Fibroblast of skin of right biceps (primary cell): ENCODE measurements at regions not wholly inside any gene's neighbourhood (a gene's known extent, or its start where the extent isn't known, plus 50 kb on each side); places are given as distances from the start of the nearest gene placed in this dataset.

ENCODE experiments used
- DNase-seq: peaks from one replicate; pipeline ENCODE4 v3.0.0-alpha.2; 2013

DNA sequence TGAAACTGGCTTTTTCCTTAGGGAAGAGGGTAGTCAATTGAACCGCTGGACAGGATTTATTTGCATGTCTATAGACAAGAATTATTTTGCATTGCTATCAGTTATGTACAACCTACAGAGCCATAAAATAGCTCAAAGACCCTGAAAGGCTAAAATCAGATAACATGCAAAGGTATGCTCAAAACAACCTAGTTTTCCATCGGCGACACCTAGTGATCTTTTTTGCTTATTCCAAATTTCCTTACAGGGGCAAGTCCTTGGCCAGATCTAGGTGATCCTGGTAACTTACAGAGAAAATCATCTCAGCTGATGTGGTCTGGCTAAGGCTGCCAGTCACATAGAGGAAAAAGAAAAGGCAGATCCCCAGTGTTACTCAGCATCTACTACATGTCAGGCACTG lies 141.2 kb upstream of the RPL38 start:
- no peak for DNase-seq

DNA sequence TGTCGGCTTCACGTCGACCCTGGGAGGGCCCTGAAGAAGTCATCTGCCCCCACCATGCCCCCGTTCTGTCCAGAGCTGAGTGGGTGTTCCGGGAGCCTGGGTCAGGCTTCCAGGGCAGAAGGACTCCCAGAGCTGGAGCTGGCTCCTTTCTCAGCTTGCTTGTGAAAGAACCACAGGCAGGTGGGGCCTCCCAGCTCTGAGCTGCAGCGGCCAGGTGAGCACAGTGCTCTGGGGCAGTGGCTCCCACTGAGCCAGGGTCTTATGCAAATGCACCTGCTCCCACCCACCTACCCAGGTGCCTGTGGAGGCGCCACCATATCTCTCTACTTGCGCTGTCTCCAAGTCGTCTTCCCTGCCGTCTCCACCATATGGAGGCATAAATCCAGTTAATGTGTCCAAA lies 140.0 kb upstream of the RPL38 start:
- DNase-seq, result no peak

DNA sequence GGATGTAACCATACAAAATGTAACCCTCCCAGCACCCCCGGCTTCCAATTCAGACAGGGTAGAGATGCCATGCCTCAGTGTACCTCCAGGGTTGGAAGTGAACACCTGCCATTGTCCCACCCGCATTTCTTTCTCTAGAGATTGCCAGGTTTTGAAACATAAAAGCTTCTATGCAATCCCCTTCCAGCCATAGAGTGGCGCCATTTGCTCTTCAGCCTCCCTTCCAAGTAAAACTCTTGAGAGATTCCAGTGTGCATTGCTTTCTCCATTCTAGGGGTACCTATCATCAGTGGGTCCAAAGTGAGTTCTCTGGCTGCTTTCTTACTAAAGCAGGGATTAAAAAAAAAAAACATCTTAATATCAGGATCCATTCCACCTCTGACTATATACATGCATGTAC lies 133.1 kb upstream of the RPL38 start:
- no peak for DNase-seq

DNA sequence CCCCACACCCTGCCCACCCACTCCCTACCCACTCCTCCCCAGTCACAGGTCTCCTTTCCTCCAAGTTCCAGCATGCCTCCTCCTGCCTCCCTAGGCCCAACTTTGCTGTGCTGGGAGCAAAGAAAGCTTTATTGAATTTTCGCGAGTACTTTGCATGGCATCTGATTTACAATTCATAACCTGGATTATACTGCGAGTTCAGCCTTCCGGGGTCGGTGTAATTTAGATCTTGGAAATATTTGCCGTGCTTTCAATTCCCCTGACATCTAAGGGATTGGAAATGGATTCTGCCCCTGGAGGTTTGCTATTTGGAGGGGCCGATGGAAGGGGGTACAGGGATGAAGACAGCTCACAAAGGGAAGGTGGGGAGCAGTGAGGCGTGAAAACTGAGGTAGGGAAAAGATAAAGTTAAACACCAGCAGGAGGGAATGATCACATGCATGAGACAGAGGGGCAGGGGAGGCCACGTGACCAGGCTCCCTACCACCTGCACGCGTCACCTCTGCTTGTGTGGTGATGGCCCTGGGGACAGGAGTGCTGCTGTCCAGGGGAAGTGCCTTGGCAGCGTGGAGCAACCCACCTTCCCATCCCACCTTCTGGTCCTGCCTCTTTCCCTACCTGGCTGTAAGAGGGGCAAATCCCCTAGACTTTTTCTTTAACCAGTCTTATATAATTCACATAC lies 132.3 kb upstream of the RPL38 start:
- DNase-seq, result no peak

DNA sequence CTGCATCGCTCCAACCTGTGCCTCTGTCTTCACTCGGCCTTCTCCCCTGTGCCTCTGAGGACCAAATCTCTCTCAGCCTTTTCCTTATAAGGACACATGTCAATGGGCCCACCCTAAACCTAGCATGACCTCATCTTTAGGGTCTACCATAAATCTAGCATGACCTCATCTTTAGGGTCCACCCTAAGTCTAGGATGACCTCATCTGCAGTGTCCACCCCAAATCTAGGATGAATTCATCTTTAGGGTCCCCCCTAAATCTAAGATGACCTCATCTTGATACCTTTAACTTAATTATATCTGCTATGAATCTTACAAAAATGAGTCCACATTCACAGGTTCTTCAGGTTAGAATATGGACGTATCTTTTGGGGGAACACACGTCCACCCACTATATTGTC lies 131.1 kb upstream of the RPL38 start:
- no peak for DNase-seq

DNA sequence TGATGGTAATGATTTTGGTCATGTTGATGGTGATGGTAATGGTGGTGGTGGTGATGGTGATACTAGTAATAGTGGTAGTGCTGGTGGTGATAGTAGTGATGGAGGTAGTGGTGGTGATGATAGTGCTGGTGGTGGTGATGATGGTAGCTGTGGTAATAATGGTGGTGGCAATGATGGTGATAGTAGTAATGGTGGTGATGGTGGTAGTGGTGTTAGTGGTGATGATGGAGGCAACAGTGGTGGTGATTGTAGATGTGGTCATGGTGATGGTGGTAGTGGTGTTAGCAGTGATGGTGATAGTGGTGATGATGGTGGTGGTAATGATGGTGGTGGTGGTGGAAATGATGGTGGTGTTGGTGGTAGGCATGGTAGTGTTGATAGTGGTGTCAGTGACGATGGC lies 127.0 kb upstream of the RPL38 start:
- no peak for DNase-seq

DNA sequence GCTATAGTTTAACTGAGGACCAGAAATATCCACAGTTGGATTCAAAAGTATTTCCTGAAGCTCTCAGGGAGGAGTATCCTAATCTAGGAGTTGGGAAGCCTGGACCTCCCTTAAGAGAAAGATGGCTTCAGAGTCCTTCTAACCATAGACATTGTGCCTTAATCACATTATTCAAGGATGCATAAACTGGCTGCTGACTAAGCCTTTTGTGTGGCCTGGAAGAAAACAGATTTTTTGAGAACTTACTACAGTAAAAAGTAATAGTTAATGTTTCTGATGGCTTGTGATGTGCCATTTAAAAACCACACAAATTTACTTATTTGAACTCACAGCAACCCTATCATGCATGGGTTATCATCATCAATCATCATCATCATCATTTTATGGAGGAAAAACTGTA lies 126.2 kb upstream of the RPL38 start:
- no peak for DNase-seq

DNA sequence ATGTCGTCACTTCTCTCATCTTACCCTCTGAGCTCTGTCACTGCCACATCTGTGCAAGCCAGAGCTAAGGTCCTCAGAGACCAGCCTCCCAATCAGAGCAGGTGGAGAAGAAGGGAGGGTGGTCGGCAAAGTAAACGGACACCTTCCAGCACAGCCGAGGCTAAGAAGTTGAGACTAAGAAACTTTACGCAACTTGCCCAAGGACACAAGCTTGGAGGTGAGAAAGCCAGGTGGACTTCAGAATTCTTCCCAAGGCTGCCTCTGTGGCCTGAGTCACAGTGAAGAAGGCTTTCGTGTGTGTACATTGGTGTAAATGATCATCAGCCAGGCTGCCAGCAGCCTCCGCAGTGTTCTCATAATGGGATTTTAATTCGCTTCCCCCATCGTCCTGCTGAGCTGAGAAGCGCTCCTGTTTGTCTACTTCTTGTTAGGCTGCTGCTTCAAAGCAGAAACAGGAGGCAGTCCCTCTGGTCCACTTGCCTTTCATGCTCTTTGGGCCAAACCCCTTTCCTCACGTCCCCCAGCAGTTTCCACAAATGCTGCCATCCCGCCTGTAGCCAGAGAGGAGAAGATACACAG lies 125.0 kb upstream of the RPL38 start:
- no peak for DNase-seq

DNA sequence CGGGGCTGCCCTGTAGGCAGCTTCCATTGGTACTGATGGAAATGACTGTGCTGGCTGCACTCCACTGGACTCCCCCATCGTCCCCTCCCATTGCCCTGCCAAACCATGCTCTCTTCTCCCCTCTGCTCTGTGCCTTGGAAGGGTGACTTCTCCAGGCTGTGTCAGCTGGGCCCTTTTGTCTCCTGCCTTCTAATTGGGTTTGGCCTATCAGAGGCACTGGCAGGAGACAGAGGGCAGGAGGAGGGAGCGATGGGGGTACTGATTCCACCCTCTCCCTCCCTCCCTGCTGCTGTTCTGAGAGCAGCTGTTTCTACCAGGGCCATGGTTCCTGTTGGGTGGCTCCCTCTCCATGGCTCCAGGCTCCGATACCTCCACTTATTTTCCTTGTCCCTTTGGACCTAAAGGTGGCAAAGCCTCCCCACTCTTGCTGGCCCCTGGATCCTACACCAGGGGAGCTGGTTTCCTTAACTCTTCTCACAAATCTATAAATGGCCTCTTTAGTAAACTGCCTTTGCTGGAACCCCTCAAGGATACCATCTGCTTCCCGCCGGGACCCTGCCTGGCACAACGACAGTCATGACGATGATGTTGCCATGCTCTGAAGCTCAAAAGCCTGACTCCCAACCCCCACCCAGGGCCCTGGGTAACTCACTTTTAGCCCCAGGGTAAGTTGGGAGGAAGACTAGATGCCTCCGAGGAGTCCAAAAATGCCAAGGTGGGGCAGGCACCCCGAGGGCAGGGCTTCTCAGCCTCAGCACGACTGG lies 123.8 kb upstream of the RPL38 start:
- no peak for DNase-seq

DNA sequence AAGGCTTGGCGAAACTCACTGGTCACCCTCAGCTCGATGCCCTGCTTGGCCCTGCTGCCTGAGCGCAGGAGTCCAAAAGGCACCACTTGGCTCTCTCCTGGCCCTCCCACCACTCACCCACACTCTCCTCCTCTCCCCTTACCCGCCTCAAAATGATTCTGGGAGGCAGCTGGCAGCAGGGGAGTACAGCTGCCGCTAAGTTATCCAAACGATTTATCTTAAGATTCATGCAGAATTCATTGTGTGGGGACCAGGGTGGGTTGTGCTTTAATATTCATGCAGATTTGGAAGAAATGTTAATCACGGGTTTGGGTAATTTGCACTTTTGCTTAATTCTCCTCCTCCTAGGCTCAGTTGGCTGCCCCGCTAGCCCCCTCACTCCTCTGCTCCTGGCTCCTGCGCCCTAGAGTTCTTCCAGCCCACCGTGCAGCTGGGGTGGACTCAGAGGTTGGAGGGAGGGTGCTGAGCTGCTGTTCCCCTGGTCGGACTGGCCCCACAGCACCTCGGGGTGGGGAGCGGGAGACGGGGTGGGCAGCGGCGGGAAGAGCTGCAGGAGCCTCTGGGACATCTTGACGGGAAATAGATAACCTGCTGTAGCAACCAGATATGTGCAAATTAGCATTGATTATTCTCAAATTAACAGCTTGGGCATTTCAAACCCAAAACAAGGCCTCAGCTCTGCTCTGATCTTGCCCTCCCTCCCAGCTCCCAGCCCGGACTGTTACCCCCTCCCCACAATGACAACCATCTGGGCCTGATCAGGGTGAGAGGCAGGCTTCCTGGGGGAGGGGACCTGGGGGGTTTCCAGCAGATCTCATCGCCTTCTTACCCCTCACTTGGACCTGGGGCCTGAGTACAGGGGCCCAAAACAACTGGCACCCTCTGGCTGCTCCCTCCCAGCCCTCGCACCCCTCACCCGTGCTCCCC lies 122.6 kb upstream of the RPL38 start:
- DNase-seq, result no peak

DNA sequence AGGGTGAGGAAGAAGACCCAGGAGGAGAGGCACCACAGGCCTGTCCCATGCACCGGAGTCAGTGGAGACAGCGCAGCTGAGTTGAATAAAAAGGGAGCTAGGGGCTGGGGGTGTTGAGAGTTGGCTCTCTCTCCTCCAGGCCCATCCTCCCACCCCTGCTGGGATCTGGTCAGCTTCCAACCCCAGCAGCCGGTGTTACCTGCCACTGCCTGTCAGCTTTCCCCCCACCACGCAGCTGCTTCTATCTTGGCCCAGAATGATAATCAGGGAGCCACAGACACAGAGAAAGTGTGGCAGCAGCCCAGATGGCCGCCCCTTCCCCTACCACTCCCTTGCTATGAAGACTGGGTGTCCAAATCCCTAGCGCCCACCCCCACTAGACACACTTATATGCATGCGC lies 120.6 kb upstream of the RPL38 start:
- no peak for DNase-seq

DNA sequence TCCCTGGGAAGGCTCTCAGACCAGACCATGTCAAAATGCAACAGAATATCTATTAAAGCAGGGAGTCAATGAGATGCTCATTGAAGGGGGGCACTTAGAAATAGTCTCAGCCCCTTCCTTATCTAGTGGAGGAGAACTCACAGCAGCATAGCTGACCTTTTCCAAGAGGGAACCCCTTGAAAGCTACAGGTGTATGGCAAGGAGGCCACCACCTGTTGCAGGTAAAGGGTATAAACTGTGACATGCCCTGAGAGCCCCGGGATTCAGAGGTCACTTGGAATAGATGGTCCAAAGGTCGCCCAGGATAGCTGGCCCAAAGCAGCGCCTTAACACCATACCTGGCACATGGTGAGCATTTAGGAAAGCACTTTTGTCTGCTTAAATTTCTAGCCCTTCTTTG lies 120.2 kb upstream of the RPL38 start:
- DNase-seq, result no peak

DNA sequence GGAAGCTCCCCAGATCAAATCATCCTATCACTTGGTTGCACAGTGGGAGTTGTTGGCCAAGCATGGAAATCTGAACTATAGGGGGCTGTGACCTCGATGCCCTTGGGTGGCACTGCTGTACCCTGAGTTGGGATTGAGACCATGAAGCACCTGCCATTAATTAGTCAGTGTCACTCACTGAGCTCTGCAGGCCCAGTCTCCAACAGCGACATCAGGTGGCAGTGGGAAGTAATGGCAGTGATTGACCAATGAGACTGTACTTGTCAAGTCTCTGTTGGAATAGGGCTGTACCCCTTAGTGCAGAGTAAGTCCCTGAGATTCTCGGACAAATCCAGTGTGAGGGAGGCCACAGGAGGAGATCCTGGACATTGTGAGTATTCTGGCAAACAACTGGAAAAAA lies 118.0 kb upstream of the RPL38 start:
- peak; percentile 2 for DNase-seq

DNA sequence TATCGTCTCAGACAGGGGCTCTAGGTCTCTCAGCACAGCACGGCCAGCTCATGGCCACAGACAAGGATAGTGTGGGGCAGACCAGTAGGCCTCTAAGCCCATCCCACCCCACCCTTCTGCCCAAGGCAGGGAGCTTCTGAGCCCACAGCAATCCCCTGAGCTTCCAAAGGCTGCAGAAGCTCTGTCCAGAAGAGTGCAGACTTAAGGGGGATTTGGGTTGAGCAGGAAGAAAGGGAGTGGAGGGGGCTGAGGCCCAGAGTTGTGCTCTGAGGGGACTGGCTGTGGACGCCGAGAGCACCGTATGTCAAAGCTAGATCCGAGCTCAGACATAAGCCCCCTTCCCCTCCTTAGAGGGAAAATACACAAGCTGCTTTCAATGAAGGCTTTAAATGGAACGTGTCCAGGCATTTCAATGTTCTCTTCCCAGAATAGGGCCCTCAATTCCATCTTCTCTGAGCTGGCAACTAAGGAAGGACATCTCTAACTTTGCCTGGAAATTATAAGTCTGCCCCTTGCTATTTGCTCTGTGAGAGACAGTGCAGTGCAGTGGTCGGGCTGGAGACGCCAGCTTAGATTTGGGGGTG lies 116.4 kb upstream of the RPL38 start:
- no peak for DNase-seq

DNA sequence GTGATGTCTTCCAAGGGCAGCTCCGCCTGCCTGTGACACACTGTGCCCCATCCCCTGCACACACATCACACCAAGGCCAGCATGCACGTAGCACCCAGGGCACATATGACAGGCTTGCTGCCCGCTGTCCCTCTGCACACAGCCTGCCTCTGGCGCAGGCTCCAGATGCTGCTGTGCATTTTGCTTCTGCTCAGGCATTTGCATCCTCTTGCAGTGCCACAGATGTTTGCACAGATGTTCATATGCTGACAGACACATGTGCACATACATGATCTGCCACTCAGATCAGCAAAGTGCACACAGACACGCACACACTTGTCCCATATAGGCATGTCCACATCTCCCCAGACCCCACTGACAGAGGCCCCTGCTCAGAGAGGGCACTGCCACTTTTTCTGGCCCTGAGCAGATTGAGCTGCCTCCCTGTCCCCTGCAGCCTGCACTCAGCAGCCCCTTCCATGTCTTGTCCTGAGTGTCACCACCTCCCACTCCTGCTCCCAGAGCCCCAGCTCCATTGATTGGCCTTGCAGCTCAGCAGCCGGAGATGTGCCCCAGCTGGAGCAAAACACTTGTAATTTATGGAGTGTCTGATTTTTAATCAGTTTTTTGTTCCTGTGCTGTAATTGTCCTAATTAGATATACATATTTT lies 115.1 kb upstream of the RPL38 start:
- DNase-seq, result no peak

DNA sequence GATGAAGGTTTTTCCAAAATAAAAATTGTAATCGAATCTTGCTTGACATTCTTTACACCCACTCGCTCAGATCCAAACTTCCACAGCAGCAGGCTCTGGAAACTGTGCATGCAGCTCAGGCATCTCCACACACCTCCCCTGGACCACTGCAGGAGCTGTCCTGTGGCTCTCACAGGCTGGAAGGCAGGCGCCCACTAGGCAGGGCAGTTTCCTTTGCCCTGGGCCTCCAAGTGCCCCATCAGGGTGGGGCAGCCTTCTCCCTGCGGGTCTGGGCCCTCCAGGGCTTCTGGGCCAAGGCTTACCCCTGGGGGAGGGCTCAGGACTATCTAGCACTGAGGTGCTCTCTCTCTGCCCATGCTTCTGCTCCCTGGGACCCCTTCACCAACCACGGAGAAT lies 114.5 kb upstream of the RPL38 start:
- DNase-seq, result no peak

DNA sequence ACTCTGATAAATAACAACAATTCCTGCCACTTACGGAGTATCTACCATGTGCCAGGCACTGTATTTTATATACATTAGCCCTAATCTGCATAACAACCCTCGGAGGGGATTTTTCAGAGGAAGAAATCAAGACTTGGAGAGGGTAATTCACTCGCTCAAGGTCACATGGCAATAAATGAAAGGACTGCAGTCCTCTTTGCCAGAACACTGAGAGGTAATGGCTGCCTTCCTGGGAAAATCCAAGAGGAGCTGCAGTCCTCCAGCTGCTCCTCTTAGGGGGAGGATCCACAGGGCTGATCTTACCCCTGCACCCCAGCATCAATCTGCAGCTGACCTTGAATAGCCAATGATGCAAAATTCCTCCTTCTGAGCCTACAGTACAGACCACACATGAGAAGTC lies 114.1 kb upstream of the RPL38 start:
- no peak for DNase-seq

DNA sequence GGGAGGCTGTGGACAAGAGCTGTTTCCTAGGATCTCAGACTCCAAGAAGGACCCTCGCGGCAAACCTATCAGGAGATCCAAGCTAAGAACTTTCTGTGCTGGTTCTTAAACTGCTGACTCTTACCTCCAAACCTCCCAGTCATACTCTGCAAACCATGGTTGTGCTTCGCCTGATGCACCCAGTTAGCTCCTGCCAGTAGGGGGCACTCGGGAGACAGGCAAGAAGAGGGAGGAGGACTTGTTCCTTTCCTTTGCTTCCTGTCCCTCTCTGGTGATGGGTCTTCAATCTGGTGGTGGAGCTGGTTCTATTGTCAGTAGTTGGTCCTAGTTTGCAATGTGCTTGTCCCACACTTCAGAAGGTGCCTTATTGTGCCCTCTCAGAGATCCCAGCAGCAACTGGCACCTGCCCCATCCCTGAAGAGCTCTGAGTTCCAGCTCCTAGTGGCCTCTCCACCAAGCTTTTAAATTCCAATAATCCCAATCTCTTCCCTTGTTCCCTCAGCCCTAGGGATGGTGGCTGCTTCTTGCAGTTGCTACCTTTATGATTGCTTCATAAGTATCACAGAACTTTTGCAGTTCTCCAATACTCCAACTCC lies 113.5 kb upstream of the RPL38 start:
- DNase-seq, result peak; percentile 65

DNA sequence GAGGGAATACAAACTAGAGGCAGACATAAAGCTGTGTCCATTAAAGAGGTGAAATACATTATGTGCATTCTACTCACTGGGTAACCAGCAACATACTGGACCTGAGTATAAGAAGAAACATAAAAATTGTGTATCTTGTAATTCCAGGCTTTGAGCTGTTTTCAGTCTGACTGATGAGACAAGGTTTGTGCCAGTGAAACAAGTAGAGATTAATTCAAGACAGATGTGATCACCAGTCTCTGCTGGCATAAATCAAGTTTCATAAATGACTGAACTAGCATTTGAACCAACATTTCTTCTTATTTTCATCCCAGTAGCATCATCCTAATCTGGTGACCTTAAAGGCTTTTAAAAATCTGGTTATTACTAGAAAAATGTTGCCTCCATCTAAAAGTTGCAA lies 108.8 kb upstream of the RPL38 start:
- no peak for DNase-seq

DNA sequence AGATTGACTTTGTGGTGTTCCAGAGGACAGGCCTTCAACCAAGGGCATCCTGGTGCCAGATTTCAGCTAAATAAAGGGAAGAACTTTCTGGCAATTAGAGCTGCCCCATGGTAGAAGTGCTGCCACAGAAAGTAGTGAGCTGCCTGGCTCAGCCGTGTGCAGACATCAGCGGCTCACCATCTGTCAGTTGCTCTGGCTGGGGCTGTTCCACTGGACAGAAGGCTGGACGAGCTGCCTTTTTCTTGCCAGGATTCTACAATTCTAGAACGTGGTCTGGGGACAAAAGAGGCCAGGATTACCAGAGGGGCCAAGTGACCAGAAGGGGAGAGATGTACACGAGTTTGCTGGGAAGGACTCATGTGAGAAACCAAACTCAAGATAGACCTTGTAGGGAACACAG lies 107.0 kb upstream of the RPL38 start:
- DNase-seq, result no peak

DNA sequence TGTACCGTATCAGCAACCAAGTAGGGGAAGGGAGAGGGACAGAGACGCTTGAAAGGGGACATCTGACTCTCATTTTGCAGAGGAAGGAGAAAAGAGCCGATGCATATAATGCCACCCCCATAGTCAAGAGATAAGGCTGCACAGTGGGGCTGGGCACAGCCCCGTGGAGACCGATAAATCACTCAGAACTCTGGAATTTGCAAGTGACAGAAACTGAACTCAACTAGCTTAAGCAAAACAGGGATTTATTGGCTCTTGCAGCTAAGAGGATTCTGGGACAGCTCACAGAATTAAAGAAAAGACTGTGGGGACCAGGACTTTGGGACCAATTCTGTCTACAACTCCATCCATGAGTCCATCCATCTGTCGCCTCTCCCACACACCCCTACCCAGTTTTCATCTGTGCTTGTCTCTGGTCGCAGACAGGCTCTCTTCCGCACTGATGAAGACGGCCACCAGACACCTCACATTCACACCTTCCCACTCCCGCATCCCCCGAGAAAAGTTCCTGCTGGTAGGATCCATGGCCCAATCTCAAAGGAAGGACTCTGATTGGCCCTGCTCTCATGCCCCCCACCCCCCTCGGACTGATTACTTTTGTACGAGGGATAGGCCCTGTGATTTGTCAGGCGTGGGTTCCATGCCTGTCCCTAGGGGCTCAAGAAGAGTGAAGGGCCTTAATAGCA lies 105.9 kb upstream of the RPL38 start:
- no peak for DNase-seq
